Gastrocnemius medialis (tissue), 4 donors: ENCODE measurements at regions not wholly inside any gene's neighbourhood (a gene's known extent, or its start where the extent isn't known, plus 50 kb on each side); places are given as distances from the start of the nearest gene placed in this dataset.

Experiments used
- CTCF ChIP-seq, 5 experiments: fragments of 450-650 bp in 3 of 5; fragments of 200-600 bp in 2 of 5; sonication (generic) in 2 of 5; IDR thresholded peaks in 4 of 5; conservative IDR thresholded peaks in 1 of 5; 1 replicate in 4 of 5; 2 replicates in 1 of 5; pipeline ENCODE4 v1.5.1; 2016 to 2019; ENCODE audit warnings: antibody characterized with exemption in 5 of 5, mild to moderate bottlenecking in 3 of 5, moderate library complexity in 3 of 5
- POLR2A ChIP-seq, 2 donors: fragments of 450-650 bp; IDR thresholded peaks; one replicate each; pipeline ENCODE4 v1.6.1; 2017; ENCODE audit warnings: antibody characterized with exemption in 2 of 2, mild to moderate bottlenecking in 2 of 2, moderate library complexity in 2 of 2

GRCh38 chr2:234430871-234431270 is 66.0 kb downstream of the ARL4C start:
- TF ChIP-seq POLR2A (IDR thresholded peaks at IDR 0.05) (no peak), CTCF (IDR thresholded peaks at IDR 0.05 in 4 of 5, conservative IDR thresholded peaks at IDR 0.05 in 1 of 5) (no peak)
